H54 (cell line): ENCODE measurements at regions not wholly inside any gene's neighbourhood (a gene's known extent, or its start where the extent isn't known, plus 50 kb on each side); places are given as distances from the start of the nearest gene placed in this dataset.

Source experiments
- DNase-seq: peaks from one replicate; pipeline ENCODE4 v3.0.0; 2011; ENCODE audit warnings: low spot score, mixed read lengths; ENCODE audit not compliant: insufficient read length
- FAIRE-seq: peaks from 3 replicates; lab custom pipeline; 2011; peaks lifted over from hg19 to GRCh38; lab: Jason Lieb, UNC
- POLR2A ChIP-seq: IDR thresholded peaks from 2 replicates; pipeline ENCODE4 v1.6.1; 2011; ENCODE audit warnings: low read depth, mild to moderate bottlenecking, low read length

GRCh38 chr2:35787302-35788031, 568.1 kb upstream of the CRIM1 start:
- no peak for TF ChIP-seq POLR2A
- DNase-seq (no peak), FAIRE-seq (no peak)

GRCh38 chr2:35785564-35785963, 570.0 kb upstream of the CRIM1 start:
- FAIRE-seq (no peak), DNase-seq (no peak)
- no peak for TF ChIP-seq POLR2A

GRCh38 chr2:35784777-35785176, 570.8 kb upstream of the CRIM1 start:
- FAIRE-seq, result peak; percentile 20
- TF ChIP-seq POLR2A, result no peak
- no peak for DNase-seq

GRCh38 chr2:35783723-35784122, 571.9 kb upstream of the CRIM1 start:
- FAIRE-seq, result no peak

GRCh38 chr2:35741556-35741955, 614.0 kb upstream of the CRIM1 start:
- no peak for FAIRE-seq
- TF ChIP-seq POLR2A, result no peak
- DNase-seq, result peak; percentile 1

More at GRCh38 chr2:35783723-35784122, 571.9 kb upstream of the CRIM1 start:
- TF ChIP-seq POLR2A, result no peak
- no peak for DNase-seq

GRCh38 chr2:35731674-35732073, 623.9 kb upstream of the CRIM1 start:
- DNase-seq (no peak), FAIRE-seq (no peak)
- no peak for TF ChIP-seq POLR2A

GRCh38 chr2:35714883-35715282, 640.7 kb upstream of the CRIM1 start:
- DNase-seq (no peak), FAIRE-seq (no peak)
- no peak for TF ChIP-seq POLR2A

GRCh38 chr2:35708411-35708923, 647.1 kb upstream of the CRIM1 start:
- TF ChIP-seq POLR2A, result no peak
- FAIRE-seq, result no peak

GRCh38 chr2:35688309-35688708, 667.3 kb upstream of the CRIM1 start:
- FAIRE-seq, result peak; percentile 20
- TF ChIP-seq POLR2A, result no peak
- no peak for DNase-seq

More at GRCh38 chr2:35708411-35708923, 647.1 kb upstream of the CRIM1 start:
- DNase-seq, result no peak

GRCh38 chr2:35651688-35652323, 703.8 kb upstream of the CRIM1 start:
- TF ChIP-seq POLR2A, result no peak
- DNase-seq (no peak), FAIRE-seq (no peak)

- no peak for FAIRE-seq
- DNase-seq, result no peak
These were observed 740.9 kb upstream of the CRIM1 start for GRCh38 chr2:35614640-35615039.

GRCh38 chr2:35606394-35606793, 749.2 kb upstream of the CRIM1 start:
- no peak for TF ChIP-seq POLR2A
- no peak for FAIRE-seq

More at GRCh38 chr2:35614640-35615039, 740.9 kb upstream of the CRIM1 start:
- no peak for TF ChIP-seq POLR2A

GRCh38 chr2:35598310-35598709, 757.3 kb upstream of the CRIM1 start:
- no peak for DNase-seq
- no peak for TF ChIP-seq POLR2A
- no peak for FAIRE-seq

More at GRCh38 chr2:35606394-35606793, 749.2 kb upstream of the CRIM1 start:
- no peak for DNase-seq

- TF ChIP-seq POLR2A, result no peak
- DNase-seq, result no peak
- no peak for FAIRE-seq
These were observed 763.7 kb upstream of the CRIM1 start for GRCh38 chr2:35591886-35592285.
